ENCODE measurements at regions not wholly inside any gene's neighbourhood (a gene's known extent, or its start where the extent isn't known, plus 50 kb on each side); places are given as distances from the start of the nearest gene placed in this dataset.

GRCh38 chr2:100691846-100692245, 128.1 kb upstream of the NPAS2 start:
- TF ChIP-seq POLR2A (IDR thresholded peaks at IDR 0.05; ENCODE audit: extremely low read depth, insufficient read length), result no peak
- TF ChIP-seq CTCF (IDR thresholded peaks at IDR 0.05; ENCODE audit: low read depth, low read length), result no peak

Measured in NB4 (cell line).